Sigmoid colon (tissue), 6 donors: ENCODE measurements at regions not wholly inside any gene's neighbourhood (a gene's known extent, or its start where the extent isn't known, plus 50 kb on each side); places are given as distances from the start of the nearest gene placed in this dataset.
"Not testable (repeated sequence)": the region's sequence is repeated elsewhere in the genome, so short reads cannot be mapped to it uniquely, and the experiment has no call there.

ENCODE experiments used
- DNase-seq: peaks from one replicate; pipeline ENCODE4 v3.0.0-alpha.2; 2019
- H3K27ac ChIP-seq, 4 donors: fragments of 200-600 bp; sonication (generic); one replicate each; pipeline ENCODE4 v1.5.1; 2016 to 2019; ENCODE audit warnings: mild to moderate bottlenecking in 1 of 4
- H3K27me3 ChIP-seq, 3 donors: fragments of 200-600 bp; sonication (generic); one replicate each; pipeline ENCODE4 v1.5.1; 2019; ENCODE audit warnings: mild to moderate bottlenecking in 1 of 3
- H3K36me3 ChIP-seq, 4 donors: fragments of 200-600 bp; sonication (generic); one replicate each; pipeline ENCODE4 v1.5.1; 2016 to 2019
- H3K4me1 ChIP-seq, 4 donors: fragments of 200-600 bp; sonication (generic); one replicate each; pipeline ENCODE4 v1.5.1; 2017 to 2019
- H3K4me3 ChIP-seq, 4 donors: fragments of 200-600 bp; sonication (generic); one replicate each; pipeline ENCODE4 v1.5.1; 2017 to 2019; ENCODE audit warnings: mild to moderate bottlenecking in 2 of 4, moderate library complexity in 1 of 4
- H3K9me3 ChIP-seq, 4 donors: fragments of 200-600 bp in 3 of 4; sonication (generic) in 3 of 4; one replicate each; pipeline versions ENCODE4 v1.5.1 to v1.6.1; 2013 to 2019
- WGBS, 2 donors: extraction: QIAGEN DNeasy Blood & Tissue Kit; methylation state at CpG; one replicate each; pipeline ENCODE4 v1.1.7; 2013; 5-methylcytosine and 5-hydroxymethylcytosine counted together
- intact Hi-C: fragments of 100-400 bp; cut with DNase I; formaldehyde crosslinking; loops from one replicate; pipeline ENCODE4 v1.15.1; 2023
- donor health status: healthy with polysubstance abuse.
- donor health status: healthy.

GRCh38 chr4:8965896-8966295 lies 94.3 kb upstream of the HMX1 start:
- peaks cover 0 to 11% (median 0%) of the 10 kb centered on the region in 4 donors for H3K4me1 ChIP-seq
- DNase-seq, H3K36me3 ChIP-seq, H3K4me3 ChIP-seq, H3K27ac ChIP-seq, H3K9me3 ChIP-seq, intact Hi-C loops: not testable (repeated sequence)
- H3K27me3 ChIP-seq: peaks cover 4 to 31% (median 12%) of the 10 kb centered on the region in 3 donors
- 90 to 92% methylated on average over 15 of the region's 15 CpGs for WGBS, 2 donors

GRCh38 chr4:8964201-8964788 lies 92.7 kb upstream of the HMX1 start:
- H3K36me3 ChIP-seq, H3K9me3 ChIP-seq, DNase-seq, intact Hi-C loops, H3K27ac ChIP-seq: not testable (repeated sequence)
- Histone ChIP-seq H3K4me1 (peaks cover 0 to 11% (median 0%) of the 10 kb centered on the region in 4 donors), H3K27me3 (peaks cover 4 to 35% (median 12%) of the 10 kb centered on the region in 3 donors), H3K4me3 (peak overlapping the region in 2 of 4 donors; percentile 21 to 25)
- 5 to 7% methylated on average over 38 to 40 of the region's 40 CpGs for WGBS, 2 donors

GRCh38 chr4:8963533-8963932 lies 91.9 kb upstream of the HMX1 start:
- DNase-seq, H3K27ac ChIP-seq, H3K36me3 ChIP-seq, H3K9me3 ChIP-seq, intact Hi-C loops: not testable (repeated sequence)
- Histone ChIP-seq H3K4me3 (peak overlapping the region in 2 of 4 donors; percentile 21 to 23), H3K4me1 (peaks cover 0 to 11% (median 0%) of the 10 kb centered on the region in 4 donors), H3K27me3 (peaks cover 4 to 42% (median 12%) of the 10 kb centered on the region in 3 donors)
- 1 to 3% methylated on average over 41 of the region's 41 CpGs for WGBS, 2 donors

GRCh38 chr4:8961343-8961742 lies 89.7 kb upstream of the HMX1 start:
- H3K9me3 ChIP-seq, DNase-seq, intact Hi-C loops, H3K36me3 ChIP-seq, H3K4me3 ChIP-seq, H3K27ac ChIP-seq: not testable (repeated sequence)
- WGBS, 2 donors: 5 to 24% methylated on average over 11 of the region's 11 CpGs
- H3K4me1 ChIP-seq: peaks cover 0 to 11% (median 0%) of the 10 kb centered on the region in 4 donors
- H3K27me3 ChIP-seq: peaks cover 4 to 46% (median 12%) of the 10 kb centered on the region in 3 donors

- Histone ChIP-seq H3K4me1 (peaks cover 0 to 11% (median 0%) of the 10 kb centered on the region in 4 donors), H3K27me3 (peaks cover 3 to 40% (median 11%) of the 10 kb centered on the region in 3 donors)
- H3K36me3 ChIP-seq, H3K4me3 ChIP-seq, H3K9me3 ChIP-seq, intact Hi-C loops, DNase-seq, H3K27ac ChIP-seq: not testable (repeated sequence)
- 67 to 76% methylated on average over 18 of the region's 18 CpGs for WGBS, 2 donors
These were observed 87.8 kb upstream of the HMX1 start for GRCh38 chr4:8959471-8959870.

DNA sequence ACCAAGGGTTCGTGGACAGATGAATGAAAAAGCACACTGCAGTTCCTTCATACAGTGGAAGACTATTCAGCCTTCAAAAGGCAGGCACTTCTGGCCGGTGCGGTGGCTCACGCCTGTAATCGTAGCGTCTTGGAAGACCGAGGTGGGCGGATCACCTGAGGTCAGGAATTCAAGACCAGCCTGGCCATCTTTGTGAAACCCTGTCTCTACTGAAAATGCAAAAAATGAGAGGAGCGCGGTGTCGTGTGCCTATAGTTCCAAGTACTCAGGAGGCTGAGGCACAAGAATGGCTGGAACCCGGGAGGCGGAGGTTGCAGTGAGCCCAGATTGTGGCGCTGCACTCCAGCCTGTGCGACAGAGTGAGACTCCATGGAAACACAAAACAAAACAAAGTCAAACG lies 82.4 kb upstream of the HMX1 start:
- DNase-seq, H3K4me1 ChIP-seq, H3K27ac ChIP-seq, H3K4me3 ChIP-seq, intact Hi-C loops, H3K27me3 ChIP-seq, H3K9me3 ChIP-seq, H3K36me3 ChIP-seq: not testable (repeated sequence)
- 91 to 92% methylated on average over 16 of the region's 16 CpGs for WGBS, 2 donors

DNA sequence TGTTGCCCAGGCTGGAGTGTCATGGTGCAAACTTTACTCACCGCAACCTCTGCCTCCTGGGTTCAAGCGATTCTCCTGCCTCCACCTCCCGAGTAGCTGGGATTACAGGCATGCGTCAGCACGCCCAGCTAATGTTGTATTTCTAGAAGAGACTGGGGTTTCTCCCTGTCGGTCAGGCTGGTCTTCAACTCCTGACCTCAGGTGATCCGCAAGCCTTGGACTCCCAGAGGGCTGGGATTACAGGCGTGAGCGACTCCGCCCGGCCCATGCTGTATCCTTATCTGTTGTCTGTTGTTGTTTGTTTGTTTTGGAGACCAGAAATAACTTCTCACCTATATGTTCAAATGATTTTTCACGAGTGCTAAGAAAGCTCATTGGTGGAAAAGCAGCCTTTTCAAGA lies 81.2 kb upstream of the HMX1 start:
- H3K4me3 ChIP-seq, H3K36me3 ChIP-seq, DNase-seq, H3K27ac ChIP-seq, H3K9me3 ChIP-seq, intact Hi-C loops, H3K4me1 ChIP-seq, H3K27me3 ChIP-seq: not testable (repeated sequence)
- WGBS, 2 donors: 82 to 90% methylated on average over 12 of the region's 12 CpGs

DNA sequence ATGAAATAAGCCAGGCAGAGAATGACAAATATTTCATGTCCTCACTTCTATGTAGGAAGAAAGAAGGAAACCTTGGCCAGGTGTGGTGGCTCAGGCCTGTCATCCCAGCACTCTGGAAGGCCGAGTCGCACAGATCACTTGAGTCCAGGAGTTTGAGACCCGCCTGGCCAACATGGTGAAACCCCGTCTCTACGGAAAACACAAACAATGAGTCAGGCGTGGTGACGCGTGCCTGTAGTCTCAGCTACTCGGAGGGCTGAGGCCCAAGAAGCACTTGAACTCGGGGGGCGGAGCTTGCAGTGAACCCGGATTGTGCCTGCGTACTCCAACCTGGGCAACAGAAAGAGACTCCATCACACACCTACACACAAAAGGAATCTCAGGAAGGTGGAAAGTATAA lies 80.5 kb upstream of the HMX1 start:
- H3K4me1 ChIP-seq, intact Hi-C loops, DNase-seq, H3K9me3 ChIP-seq, H3K27ac ChIP-seq, H3K27me3 ChIP-seq, H3K36me3 ChIP-seq, H3K4me3 ChIP-seq: not testable (repeated sequence)
- 74 to 81% methylated on average over 13 of the region's 13 CpGs for WGBS, 2 donors

GRCh38 chr4:8945506-8945905 lies 73.9 kb upstream of the HMX1 start:
- WGBS, 2 donors: 65 to 72% methylated on average over 6 of the region's 6 CpGs
- H3K4me3 ChIP-seq, H3K36me3 ChIP-seq, H3K27ac ChIP-seq, intact Hi-C loops, H3K4me1 ChIP-seq, H3K9me3 ChIP-seq, DNase-seq: not testable (repeated sequence)
- peaks cover 0 to 13% (median 5%) of the 10 kb centered on the region in 3 donors for H3K27me3 ChIP-seq

DNA sequence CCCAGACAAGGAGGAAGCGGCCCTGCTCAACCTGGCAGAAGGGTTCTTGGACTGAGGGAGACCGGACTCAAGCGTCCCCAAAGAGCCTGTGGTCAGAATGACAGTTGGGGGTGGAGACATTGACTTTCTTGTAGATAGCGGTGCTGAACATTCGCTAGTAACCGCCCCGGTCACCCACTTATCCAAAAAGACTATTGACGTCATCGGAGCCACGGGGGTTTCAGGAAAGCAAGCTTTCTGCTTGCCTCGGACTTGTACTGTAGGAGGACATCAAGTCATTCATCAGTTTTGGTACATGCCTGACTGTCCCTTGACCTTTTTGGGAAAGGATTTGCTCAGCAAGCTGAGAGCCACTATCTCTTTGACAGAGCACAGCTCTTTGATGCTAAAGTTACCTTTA lies 71.7 kb upstream of the HMX1 start:
- H3K4me3 ChIP-seq, H3K9me3 ChIP-seq, H3K4me1 ChIP-seq, intact Hi-C loops, DNase-seq, H3K27ac ChIP-seq, H3K36me3 ChIP-seq: not testable (repeated sequence)
- H3K27me3 ChIP-seq: peaks cover 0 to 31% (median 19%) of the 10 kb centered on the region in 3 donors
- WGBS, 2 donors: 90 to 92% methylated on average over 11 of the region's 11 CpGs

GRCh38 chr4:8942088-8942487 lies 70.4 kb upstream of the HMX1 start:
- H3K27me3 ChIP-seq: peaks cover 0 to 37% (median 20%) of the 10 kb centered on the region in 3 donors
- intact Hi-C loops, H3K9me3 ChIP-seq, H3K27ac ChIP-seq, H3K4me3 ChIP-seq, H3K4me1 ChIP-seq, DNase-seq, H3K36me3 ChIP-seq: not testable (repeated sequence)
- WGBS, 2 donors: 83 to 92% methylated on average over 11 of the region's 11 CpGs

DNA sequence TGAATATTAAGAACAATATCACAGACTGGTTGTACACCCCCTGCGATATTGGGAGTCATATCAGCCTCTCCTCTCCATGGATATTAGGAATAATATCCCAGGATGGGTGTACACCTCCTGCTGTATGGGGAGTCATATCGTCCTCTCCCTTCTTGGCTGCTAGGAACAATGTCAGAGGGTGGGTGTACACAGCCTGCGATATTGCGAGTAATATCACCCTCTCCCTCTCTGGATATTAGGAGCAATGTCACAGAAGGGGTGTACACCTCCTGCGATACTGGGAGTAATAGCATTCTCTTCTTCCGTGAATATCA lies 69.8 kb upstream of the HMX1 start:
- 62 to 73% methylated on average over 6 of the region's 6 CpGs for WGBS, 2 donors

More for the DNA sequence above, 69.8 kb upstream of the HMX1 start:
- peaks cover 0 to 37% (median 20%) of the 10 kb centered on the region in 3 donors for H3K27me3 ChIP-seq
- intact Hi-C loops, H3K4me3 ChIP-seq, H3K36me3 ChIP-seq, H3K4me1 ChIP-seq, DNase-seq, H3K27ac ChIP-seq, H3K9me3 ChIP-seq: not testable (repeated sequence)
